Activated CD4-positive, CD25-positive, alpha-beta regulatory T cell (primary cell): ENCODE measurements at regions not wholly inside any gene's neighbourhood (a gene's known extent, or its start where the extent isn't known, plus 50 kb on each side); places are given as distances from the start of the nearest gene placed in this dataset.

ENCODE experiments used
- DNase-seq, 4 experiments: peaks; one replicate each; lab custom pipeline; 2025; lab: John Stamatoyannopoulos, UW

DNA sequence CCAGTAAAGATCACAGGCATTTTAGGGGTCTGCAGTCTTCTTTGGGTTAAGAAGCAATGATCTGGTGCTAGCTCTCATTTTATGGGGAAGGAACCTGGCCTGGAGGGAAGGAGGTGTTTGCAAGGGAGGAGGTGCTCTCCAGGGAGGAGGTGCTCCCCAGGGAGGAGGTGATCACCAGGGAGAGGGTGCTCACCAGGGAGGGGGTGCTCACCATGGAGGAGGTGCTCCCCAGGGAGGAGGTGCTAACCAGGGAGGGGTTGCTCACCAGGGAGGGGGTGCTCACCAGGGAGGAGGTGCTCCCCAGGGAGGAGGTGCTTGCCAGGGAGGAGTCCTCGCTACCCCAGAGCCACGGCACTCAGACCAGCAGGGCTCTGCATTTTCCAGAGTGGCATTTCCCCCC is 115.7 kb downstream of the TLE3 start:
- no peak for DNase-seq

DNA sequence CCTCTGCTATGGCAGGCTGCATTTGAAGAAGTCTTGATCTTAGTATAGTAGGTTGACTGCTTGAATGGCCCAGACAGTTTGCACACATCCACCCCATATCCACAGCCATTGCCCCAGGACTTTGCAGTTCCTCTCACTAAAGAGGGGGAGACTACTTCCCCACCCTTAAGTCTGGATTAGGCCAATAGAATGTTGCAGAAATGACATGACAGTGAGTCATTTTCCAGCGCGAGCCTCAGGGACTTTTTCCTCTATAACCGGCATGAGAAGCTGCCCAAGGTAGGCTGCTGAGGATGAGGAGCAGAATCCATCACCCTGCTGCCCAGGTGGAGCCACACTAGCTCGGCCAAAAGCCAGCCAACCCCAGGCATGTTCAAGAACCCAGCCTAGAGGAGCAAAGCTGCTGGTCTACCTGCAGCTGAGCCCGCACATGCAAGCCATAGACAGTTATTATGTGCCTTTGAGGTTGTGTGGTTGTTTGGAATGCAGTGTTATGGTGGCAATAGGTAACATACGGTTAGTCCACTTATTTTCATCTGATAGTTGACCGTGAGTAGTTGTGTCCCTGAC is 113.9 kb downstream of the TLE3 start:
- no peak for DNase-seq

DNA sequence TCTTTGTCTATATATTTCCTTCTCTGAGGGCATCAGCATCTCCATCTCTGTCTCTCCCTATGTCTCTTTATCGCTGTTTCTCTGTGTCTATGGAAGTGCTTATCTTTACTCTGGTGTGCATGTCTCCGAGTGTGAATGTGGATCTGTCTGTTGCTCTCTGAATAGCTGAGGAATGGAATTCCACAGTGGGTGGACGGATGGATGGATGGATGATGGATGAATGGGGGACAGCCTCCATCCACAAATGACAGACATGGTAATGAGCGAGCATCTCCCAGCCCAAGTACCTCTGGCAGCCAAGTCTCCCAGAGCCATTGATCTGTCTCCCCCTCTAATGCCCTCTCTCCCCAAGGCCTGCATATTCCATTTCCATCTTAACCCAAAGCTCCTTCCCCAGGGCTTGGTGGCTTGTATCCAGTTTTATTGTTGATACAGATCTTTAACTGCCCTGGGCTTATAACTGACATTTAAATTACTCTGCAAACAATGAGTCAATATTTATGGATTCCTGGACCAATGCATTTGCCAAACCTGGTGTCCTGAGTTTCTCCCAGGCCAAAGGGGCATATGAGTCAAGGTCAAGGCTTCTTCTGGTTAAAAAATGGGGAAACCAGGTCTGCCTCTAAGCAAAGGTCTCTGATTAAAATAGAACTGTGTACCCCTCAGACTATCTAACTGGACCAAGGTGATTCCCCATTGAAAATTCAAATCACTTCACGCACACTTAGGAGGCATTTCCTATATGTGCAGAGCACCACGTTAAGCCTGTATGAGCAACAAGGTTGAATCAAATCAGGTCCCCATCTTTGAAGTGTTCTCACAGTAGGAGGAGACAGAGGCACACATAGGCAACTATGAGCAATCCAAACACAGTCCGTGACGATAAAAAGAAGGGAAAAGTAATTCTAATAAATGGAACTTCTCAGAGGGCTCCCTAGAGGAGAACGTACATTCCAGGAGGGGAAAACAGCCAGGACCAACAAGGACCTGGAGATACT is 109.9 kb downstream of the TLE3 start:
- DNase-seq, result no peak

DNA sequence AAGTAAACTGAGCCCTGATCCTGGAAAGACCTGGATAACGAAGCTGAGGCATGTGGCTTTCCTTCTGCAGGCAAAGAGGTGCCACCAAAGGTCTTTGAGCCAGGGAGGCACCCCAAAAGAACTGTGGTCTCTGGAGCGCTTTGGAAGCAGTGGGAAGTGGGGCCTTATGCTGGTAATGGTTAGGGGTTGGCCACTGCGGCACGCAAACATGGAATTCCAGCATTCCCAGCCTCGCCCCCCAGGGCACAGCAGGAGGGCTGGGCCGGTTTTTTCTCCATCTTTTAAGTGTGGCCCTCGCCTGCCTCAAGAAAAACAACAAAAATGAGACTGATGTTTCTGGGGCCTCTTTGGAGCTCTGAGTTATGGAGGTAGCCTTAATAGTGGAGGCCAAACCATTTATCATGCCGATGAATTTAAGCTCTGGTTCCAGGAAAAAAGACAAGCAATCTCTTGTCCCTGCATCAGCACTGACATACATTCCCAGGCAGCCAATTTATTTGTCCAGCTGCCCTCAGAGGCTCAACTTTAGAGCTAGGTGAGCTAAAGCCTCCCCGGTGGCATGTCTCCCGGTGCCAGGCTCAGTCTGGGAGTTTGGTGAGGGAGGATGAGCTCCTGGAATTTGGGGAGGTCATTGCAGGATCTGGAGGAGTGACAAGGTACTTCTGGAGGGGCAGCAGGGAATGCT is 109.0 kb downstream of the TLE3 start:
- DNase-seq, result no peak

DNA sequence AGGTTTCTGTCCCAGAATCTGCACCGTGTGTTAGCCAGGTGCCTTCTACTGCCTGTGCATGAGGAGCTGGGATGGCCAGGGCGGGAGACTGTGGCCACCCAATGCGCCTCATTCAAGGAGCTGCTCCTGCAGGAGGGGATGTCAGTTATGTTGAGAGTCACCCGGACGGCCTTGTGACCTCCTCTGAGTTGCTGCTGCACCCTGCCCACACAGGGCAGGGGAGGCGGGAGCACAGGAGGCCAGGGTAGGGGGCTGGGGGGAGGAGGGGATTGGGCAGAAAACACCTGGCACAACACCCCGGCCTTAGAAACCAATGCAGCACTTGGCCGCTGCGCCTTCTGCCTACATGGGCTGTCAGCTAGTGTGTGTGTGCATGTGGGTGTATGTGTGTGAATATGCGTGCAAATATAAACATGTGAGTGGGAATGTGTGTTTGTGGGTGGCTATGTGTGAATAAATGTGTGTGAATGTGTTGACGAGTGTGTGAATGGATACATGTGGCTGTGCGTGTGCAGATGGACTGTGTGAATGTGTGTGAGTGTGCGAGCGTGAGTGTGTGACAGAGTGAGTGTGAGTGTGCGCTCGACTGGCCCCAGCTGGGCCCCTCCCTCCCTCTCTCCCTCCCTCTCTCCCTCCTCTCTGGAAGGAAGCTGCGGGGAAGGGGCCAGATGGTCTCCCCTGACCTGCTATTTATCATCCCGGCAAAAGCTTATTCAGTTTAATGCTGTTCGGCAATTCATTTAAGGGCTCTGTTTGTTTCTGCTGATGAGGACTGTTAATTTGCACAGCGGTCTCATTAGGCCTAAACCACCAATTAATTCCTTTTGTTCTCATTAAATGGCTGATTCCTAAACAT is 106.9 kb downstream of the TLE3 start:
- DNase-seq, result no peak

DNA sequence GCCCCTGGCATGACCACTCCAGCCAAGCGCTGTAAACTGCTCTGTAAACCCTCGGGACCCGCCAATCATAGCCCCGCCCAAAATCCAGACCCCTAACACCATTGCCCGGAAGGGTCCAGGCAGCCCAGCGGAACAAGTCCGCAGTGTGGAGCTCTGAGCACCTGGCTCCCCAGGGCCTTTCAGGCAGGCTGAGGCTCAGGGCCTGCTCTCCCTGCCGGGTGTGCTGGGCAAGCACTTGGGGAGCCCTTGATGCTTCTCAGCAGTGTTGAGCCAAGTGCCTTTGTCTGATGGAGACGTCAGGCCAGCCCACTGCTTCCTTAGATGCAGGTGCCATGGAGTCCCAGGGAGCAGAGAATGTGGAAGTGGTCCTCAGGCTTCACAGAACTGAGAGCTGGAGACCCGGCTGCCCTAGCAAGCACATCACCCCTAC is 106.2 kb downstream of the TLE3 start:
- no peak for DNase-seq

DNA sequence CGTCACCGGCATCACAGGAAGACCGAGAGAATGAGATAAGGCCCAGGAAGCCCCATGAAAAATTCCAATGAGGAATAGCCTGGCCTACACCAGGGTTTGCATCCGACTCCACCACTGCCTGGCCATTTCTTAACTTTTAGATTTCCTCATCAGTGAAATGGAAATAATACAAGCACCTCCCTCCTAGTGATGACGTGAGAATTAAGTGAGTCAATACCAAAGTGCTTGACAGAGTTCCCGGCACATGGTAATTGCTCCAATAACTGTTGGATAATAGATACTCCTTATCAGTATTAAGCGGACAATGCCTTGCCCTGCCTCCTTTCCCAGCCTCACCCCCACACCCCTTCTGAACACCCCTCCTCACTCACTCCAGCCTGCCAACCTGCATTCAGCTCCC is 105.4 kb downstream of the TLE3 start:
- no peak for DNase-seq

DNA sequence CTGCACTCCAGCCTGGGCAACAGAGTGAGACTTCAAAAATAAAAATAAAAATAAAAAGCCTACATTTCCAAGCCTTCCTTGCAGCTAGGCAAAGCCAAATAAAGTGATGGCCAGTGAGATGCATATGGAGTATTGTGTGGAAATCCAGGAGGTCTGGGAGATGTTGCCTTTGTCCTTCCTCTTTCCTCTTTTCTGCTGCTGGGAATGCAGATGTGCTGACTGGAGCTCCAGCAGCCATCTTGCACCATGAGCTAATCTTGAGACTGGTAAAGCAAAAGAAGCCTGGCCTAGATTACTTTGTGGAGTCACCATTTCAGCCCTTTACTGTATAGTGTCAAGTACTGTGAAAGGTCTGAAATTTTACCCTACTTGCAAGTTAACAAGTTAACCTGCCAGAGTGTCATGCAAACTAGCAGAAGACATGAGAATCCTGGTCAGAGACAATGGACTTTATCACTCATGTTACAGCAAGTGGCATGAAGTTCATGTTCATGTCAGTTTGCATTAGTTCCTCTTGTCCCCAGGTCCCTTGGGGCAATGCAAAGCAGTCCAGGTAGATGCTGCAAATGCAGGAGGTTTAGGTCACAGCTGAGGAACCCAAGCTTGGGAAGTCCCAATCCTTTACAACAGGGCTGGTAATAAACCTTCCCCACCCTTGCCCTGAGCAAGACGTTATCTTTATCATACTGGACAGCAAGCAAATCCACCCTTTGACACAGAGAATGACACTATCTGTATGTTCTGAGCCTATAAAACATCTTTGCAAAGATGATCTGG is 103.1 kb downstream of the TLE3 start:
- no peak for DNase-seq

DNA sequence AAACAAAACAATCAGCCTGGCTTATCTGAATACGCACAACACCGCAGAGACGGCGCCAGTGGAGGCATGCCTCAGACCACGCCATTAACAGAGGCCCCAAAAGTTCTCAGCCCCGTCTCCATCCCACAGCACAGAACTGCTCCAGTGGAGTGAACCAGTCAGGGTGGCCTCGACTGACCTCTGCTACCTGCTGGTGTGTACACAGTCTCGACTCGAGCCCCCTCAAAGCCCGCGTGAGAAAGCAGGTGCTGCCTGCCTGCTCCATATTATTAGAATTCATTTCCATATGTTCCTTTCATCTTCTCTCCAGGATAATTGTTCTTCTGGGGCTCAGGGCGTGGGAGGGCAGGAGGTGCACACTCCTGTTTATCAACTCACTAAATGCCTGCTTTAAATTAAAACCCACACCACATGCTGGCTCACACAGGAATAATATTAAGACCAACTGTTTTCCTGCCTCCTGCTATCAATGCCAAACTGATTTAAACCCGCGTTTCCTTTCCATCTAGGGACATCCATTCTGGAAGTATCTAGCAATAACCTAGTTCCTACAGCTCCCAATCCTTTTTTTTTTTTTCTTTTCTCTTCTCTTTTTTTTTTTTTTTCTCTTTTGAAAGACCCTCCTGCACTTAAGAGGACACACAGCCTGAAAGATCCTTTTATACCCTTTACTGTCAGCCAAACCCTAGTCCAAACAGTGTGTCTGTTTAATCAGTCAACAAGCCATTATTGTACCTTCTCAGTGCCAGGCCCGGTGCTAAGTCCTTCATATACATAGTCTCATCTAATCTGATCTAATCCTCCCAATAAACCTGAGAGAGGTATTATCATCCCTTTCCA is 101.2 kb downstream of the TLE3 start:
- no peak for DNase-seq

DNA sequence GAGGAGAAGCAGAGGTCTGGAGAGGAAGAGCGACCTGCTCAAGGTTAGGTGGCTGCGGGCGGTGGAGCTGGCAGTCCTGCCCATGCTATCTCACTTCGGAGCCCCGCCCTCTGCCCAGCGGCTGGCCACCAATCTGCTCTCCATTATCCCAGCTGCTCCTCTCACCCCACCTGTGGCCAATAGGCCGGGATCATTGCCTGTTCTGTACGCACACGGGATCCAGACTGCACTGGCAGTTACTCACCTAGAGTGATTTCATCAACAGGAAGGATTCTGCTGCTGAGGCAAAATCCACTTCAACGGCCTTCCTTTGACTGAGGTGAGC is 100.6 kb downstream of the TLE3 start:
- no peak for DNase-seq
